ENCODE measurements at regions not wholly inside any gene's neighbourhood (a gene's known extent, or its start where the extent isn't known, plus 50 kb on each side); places are given as distances from the start of the nearest gene placed in this dataset.

GRCh38 chr2:116949249-116949648 is 865.2 kb upstream of the DDX18 start:
- no peak for TF ChIP-seq CTCF (IDR thresholded peaks at IDR 0.05; ENCODE audit: control extremely low read depth in 1 of 3, insufficient read depth in 1 of 3, low read depth in 1 of 3, low read length in 3 of 3)
- TF ChIP-seq YY1 (IDR thresholded peaks at IDR 0.05; ENCODE audit: low read depth, low read length), result no peak
- no peak for TF ChIP-seq CEBPB (IDR thresholded peaks at IDR 0.05; ENCODE audit: low read depth, low read length)
- TF ChIP-seq POLR2AphosphoS5 (IDR thresholded peaks at IDR 0.05; ENCODE audit: low read depth, low read length), result no peak
- no peak for TF ChIP-seq SP4 (IDR thresholded peaks at IDR 0.05; ENCODE audit: low read length)
- no peak for TF ChIP-seq TCF12 (IDR thresholded peaks at IDR 0.05; ENCODE audit: low read depth, low read length)
- TF ChIP-seq BRCA1 (IDR thresholded peaks at IDR 0.05; ENCODE audit: low read depth, low read length), result no peak
- no peak for TF ChIP-seq EP300 (IDR thresholded peaks at IDR 0.05; ENCODE audit: borderline replicate concordance in 1 of 2, low read depth in 2 of 2, low read length in 2 of 2)
- TF ChIP-seq RFX5 (IDR thresholded peaks at IDR 0.05; ENCODE audit: borderline replicate concordance, low read depth, low read length), result no peak
- no peak for TF ChIP-seq SRF (IDR thresholded peaks at IDR 0.05; ENCODE audit: low read depth, low read length)
- no peak for TF ChIP-seq USF2 (IDR thresholded peaks at IDR 0.05; ENCODE audit: low read length)
